ENCODE measurements at regions not wholly inside any gene's neighbourhood (a gene's known extent, or its start where the extent isn't known, plus 50 kb on each side); places are given as distances from the start of the nearest gene placed in this dataset.

DNA sequence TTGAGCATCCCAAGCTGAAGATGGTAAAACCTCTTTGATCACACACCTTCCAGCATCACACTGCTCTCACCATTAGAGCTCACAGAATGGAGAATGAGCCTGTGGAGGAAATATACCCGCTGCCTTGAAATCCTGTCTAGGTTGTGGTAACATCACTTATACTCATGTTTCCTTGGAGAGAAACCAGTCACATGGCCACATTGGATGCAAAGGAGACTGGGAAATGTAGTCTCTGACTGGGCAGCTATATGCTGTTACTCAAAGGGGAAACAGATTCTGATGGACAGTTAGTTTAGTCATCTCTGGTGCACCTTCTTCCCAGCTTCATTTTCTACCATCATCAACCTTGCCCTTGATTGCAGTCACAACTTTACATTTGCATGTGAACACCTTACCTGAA is 286.3 kb downstream of the ANKRD50 start:
- TF ChIP-seq, protein P1, sequence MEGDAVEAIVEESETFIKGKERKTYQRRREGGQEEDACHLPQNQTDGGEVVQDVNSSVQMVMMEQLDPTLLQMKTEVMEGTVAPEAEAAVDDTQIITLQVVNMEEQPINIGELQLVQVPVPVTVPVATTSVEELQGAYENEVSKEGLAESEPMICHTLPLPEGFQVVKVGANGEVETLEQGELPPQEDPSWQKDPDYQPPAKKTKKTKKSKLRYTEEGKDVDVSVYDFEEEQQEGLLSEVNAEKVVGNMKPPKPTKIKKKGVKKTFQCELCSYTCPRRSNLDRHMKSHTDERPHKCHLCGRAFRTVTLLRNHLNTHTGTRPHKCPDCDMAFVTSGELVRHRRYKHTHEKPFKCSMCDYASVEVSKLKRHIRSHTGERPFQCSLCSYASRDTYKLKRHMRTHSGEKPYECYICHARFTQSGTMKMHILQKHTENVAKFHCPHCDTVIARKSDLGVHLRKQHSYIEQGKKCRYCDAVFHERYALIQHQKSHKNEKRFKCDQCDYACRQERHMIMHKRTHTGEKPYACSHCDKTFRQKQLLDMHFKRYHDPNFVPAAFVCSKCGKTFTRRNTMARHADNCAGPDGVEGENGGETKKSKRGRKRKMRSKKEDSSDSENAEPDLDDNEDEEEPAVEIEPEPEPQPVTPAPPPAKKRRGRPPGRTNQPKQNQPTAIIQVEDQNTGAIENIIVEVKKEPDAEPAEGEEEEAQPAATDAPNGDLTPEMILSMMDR (IDR thresholded peaks at IDR 0.05; ENCODE audit: low read depth, low read length), result no peak
- no peak for DNase-seq (ENCODE audit: low read depth in 2 of 2)
- no peak overlapping the region for H3K4me3 ChIP-seq (replicated peaks in 1 of 2; ENCODE audit: low read depth in 2 of 2, low read length in 2 of 2)

DNA sequence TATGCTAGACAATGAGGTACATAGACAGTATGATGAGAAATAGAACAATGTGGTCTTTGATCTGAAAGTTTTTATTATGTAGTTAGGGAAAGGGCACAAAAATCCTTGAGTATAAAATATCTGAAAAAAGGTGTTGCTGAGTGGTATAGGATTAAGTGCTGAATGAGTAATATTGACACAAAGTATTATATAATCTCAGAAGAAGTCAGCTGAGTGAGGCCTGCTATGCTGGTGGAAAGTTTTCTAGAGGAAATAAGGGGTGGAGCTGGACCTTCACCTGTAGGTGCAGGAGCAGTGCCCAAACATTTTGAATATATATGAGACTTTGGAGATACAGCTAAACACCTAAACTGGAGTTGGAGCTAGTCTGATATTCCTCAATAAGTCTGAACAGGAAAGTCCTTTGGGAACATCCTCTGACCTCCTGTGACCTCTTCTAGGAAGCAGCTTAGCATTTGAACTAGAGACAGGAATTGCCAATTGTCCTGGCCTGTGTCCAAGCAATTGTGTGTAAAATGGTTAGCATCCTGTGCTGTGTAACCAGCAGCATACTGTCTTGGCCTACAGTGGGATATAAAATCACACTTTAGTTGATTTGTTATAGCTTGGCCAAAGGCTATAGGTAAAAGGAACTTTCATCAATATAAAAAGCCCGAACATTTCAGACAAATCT is 285.3 kb downstream of the ANKRD50 start:
- DNase-seq (ENCODE audit: low read depth in 2 of 2), result peak; percentile 48 to 57
- no peak overlapping the region for H3K4me3 ChIP-seq (replicated peaks in 1 of 2; ENCODE audit: low read depth in 2 of 2, low read length in 2 of 2)
- TF ChIP-seq, protein P1 (IDR thresholded peaks at IDR 0.05; ENCODE audit: low read depth, low read length), result no peak

DNA sequence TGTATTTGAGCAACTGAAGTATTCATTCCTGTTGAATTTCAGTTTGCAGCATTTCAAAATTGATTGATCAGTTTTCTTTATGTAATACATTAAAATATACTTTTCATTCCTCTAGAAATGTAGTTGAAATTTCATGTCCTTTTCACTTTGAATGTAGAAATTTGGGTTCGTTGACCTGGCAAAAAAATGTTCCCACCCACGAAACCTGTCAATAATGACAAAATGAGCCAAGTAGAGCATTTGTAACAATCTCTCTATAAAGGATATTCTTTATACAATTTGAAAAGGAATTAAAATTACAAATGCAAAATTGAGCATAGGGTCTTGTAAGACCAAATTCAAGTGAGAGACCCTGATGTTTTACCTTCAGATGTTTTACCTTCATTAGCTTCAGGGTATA is 283.9 kb downstream of the ANKRD50 start:
- TF ChIP-seq, protein P1 (IDR thresholded peaks at IDR 0.05; ENCODE audit: low read depth, low read length), result no peak
- no peak for DNase-seq (ENCODE audit: low read depth in 2 of 2)

DNA sequence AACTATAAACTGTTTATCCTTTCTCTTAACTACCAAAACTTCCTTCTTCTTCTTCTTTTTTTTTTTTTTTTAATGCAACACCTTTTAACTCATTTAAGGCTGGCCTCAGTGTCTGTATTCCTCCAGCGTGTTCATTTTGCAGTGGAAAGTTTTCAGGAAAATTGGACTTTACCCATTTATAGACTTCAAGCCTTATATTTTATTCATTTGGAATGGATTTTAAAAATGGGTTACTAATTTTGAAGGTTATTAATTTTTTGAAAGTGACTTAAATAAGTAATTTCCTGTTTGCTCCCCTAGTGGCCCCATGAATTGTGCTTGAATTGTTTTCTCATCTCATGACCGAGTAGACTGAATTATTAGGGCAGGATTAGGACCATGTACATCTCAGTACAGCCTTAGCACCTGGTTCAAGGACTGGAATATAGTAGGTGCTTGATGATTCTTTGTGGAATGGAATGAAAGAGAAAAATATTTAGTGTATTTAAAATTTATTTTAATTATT is 282.7 kb downstream of the ANKRD50 start:
- DNase-seq (ENCODE audit: low read depth in 2 of 2), result peak in 1 of 2 donors; percentile 70
- no peak overlapping the region for H3K4me3 ChIP-seq (replicated peaks in 1 of 2; ENCODE audit: low read depth in 2 of 2, low read length in 2 of 2)
- TF ChIP-seq, protein P1 (IDR thresholded peaks at IDR 0.05; ENCODE audit: low read depth, low read length), result no peak

More for the DNA sequence above, 283.9 kb downstream of the ANKRD50 start:
- H3K4me3 ChIP-seq (replicated peaks in 1 of 2; ENCODE audit: low read depth in 2 of 2, low read length in 2 of 2), result no peak overlapping the region

DNA sequence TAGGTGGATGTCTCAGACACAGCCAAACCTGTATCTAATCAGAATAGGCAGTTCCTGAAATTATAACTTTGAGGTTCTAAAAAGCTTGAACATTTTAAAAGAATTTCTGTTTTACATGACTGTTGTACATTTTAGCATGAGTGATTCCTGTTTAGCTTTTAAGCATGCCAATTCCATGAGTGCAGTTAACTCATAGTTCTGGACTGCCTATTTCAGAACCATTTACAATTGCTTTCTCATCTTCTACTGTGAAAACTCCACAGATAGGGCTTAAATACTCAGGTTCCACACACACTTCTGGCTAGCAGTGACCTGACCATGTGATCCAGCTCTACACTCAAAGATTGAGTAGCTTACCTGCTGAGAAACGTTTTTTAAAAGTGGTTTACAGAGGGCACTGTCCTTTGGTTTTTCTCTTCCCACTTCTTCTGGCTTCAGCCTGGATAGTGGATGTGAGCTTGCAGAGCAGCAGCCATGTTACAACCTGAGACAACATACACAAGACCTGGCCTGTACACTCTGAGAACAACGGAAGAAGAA is 280.8 kb downstream of the ANKRD50 start:
- peak in 1 of 2 donors; percentile 66 for DNase-seq (ENCODE audit: low read depth in 2 of 2)
- no peak overlapping the region for H3K4me3 ChIP-seq (replicated peaks in 1 of 2; ENCODE audit: low read depth in 2 of 2, low read length in 2 of 2)
- TF ChIP-seq, protein P1 (IDR thresholded peaks at IDR 0.05; ENCODE audit: low read depth, low read length), result no peak

DNA sequence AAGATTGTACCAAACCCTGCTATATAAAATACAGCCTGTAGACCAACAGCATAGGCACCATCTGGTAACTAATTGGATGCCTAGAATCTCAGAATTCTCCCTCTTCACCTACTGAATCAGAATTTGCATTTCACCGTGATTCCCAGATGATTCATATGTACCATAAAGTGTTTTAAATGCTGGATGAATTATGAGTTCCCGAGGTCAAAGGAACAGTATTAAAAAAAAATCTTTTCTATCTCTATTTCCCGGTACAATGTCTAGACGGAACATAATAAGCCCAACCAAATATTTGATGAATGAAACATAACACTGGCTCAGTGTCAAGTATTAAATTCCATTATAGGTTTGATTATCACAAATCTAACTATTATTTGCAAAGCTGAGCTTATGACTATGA is 280.0 kb downstream of the ANKRD50 start:
- no peak overlapping the region for H3K4me3 ChIP-seq (replicated peaks in 1 of 2; ENCODE audit: low read depth in 2 of 2, low read length in 2 of 2)
- peak; percentile 55 to 94 for DNase-seq (ENCODE audit: low read depth in 2 of 2)
- TF ChIP-seq, protein P1 (IDR thresholded peaks at IDR 0.05; ENCODE audit: low read depth, low read length), result no peak
